HL-60 (cell line): ENCODE measurements at regions not wholly inside any gene's neighbourhood (a gene's known extent, or its start where the extent isn't known, plus 50 kb on each side); places are given as distances from the start of the nearest gene placed in this dataset.

Experiments used
- DNase-seq, 2 experiments: peaks; one replicate each; pipeline ENCODE4 v3.0.0-alpha.2; 2010 to 2020; ENCODE audit warnings: low read depth in 1 of 2, low spot score in 1 of 2
- H3K27ac ChIP-seq: fragments of 250-450 bp; sonication (Bioruptor Pico); replicated peaks from 2 replicates; pipeline ENCODE4 v1.5.1; 2020; ENCODE audit warnings: mild to moderate bottlenecking, moderate library complexity
- H3K27me3 ChIP-seq: fragments of 250-450 bp; sonication (Bioruptor Pico); 2 replicates; pipeline ENCODE4 v1.5.1; 2021; ENCODE audit warnings: mild to moderate bottlenecking, moderate library complexity; ENCODE audit not compliant: insufficient read depth, poor library complexity, severe bottlenecking
- H3K4me3 ChIP-seq: replicated peaks from 2 replicates; pipeline ENCODE4 v1.5.1; 2011; ENCODE audit warnings: mild to moderate bottlenecking, control low read depth, low read length; ENCODE audit not compliant: insufficient read depth
- CTCF ChIP-seq: IDR thresholded peaks from one replicate; pipeline ENCODE4 v1.5.1; 2011; ENCODE audit warnings: low read length, control low read depth, inconsistent platforms; ENCODE audit not compliant: insufficient read depth
- GABPA ChIP-seq: IDR thresholded peaks from 2 replicates; pipeline ENCODE4 v1.6.1; 2012; ENCODE audit warnings: low read depth
- POLR2AphosphoS5 ChIP-seq: IDR thresholded peaks from 2 replicates; pipeline ENCODE4 v1.6.1; 2012; ENCODE audit warnings: low read depth
- REST ChIP-seq: IDR thresholded peaks from 2 replicates; pipeline ENCODE4 v1.6.1; 2012; ENCODE audit warnings: low read depth; ENCODE audit not compliant: insufficient replicate concordance
- SPI1 ChIP-seq: IDR thresholded peaks from 2 replicates; pipeline ENCODE4 v1.6.1; 2012; ENCODE audit warnings: low read depth, mild to moderate bottlenecking, borderline replicate concordance

GRCh38 chr7:35485436-35485835 is 209.5 kb downstream of the HERPUD2 start:
- no peak overlapping the region for H3K4me3 ChIP-seq
- H3K27ac ChIP-seq, result no peak overlapping the region
- H3K27me3 ChIP-seq, result no peaks in the 10 kb centered on the region
- no peak for DNase-seq
- TF ChIP-seq REST (no peak), SPI1 (no peak), GABPA (no peak), POLR2AphosphoS5 (no peak), CTCF (no peak)

GRCh38 chr7:35483568-35483967 is 211.4 kb downstream of the HERPUD2 start:
- DNase-seq, result no peak
- TF ChIP-seq CTCF, result no peak
- TF ChIP-seq REST, result no peak
- TF ChIP-seq SPI1, result no peak
- no peak for TF ChIP-seq GABPA
- no peak overlapping the region for H3K27ac ChIP-seq
- H3K4me3 ChIP-seq, result no peak overlapping the region
- H3K27me3 ChIP-seq, result peaks cover 2% of the 10 kb centered on the region

GRCh38 chr7:35482231-35482630 is 212.7 kb downstream of the HERPUD2 start:
- H3K27ac ChIP-seq, result no peak overlapping the region
- DNase-seq, result no peak
- no peak for TF ChIP-seq REST
- no peak for TF ChIP-seq POLR2AphosphoS5
- no peak for TF ChIP-seq SPI1
- no peak for TF ChIP-seq GABPA
- TF ChIP-seq CTCF, result no peak
- H3K4me3 ChIP-seq, result no peak overlapping the region
- peaks cover 3% of the 10 kb centered on the region for H3K27me3 ChIP-seq
